T-helper 2 cell treated with Interferon-gamma antibody and Interleukin-4, amounts not matched to agents 100 ng/mL and 5 ng/mL, for 36 hours (primary cell): ENCODE measurements at regions not wholly inside any gene's neighbourhood (a gene's known extent, or its start where the extent isn't known, plus 50 kb on each side); places are given as distances from the start of the nearest gene placed in this dataset.
"Not testable (repeated sequence)": the region's sequence is repeated elsewhere in the genome, so short reads cannot be mapped to it uniquely, and the experiment has no call there.

Experiments
- intact Hi-C: fragments of 100-400 bp; cut with micrococcal nuclease; formaldehyde crosslinking; loops from one replicate; pipeline ENCODE4 v1.15.1; 2023

GRCh38 chr13:87331178-87331577 is 340.0 kb upstream of the SLITRK5 start:
- intact Hi-C loops = no loop called here

DNA sequence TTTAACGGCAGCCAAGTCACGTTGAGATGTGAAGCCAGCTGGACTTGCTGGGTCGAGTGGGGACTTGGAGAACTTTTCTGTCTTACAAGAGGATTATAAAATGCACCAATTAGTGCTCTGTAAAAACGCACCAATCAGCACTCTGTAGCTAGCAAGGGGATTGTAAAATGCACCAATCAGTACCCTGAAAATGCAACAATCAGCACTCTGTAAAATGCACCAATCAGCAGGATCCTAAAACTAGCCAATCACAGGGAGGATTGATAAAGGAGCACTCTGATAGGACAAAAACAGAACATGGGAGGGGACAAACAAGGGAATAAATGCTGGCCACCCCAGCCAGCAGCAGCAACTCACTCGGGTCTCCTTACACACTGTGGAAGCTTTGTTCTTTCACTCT is 337.6 kb upstream of the SLITRK5 start:
- intact Hi-C loops = no loop called here

DNA sequence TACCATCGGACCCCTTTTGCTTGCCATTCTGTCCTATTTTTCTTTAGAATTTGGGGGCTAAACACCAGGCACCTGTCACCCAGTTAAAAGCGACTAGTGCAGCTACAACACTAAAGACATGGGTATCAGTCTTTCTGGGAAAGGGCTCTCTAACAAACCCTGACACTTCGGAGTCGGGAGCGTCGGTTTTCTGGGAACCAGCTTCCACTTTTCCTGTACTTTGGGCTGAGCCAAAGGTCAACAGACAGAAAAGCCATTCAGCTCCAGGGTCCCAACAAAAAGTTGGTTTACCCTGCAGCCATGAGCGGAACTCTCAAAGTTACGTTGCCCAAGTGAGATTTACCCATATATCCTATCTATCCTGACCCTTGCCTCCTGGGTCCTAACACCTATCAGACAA is 337.0 kb upstream of the SLITRK5 start:
- intact Hi-C loops = no loop called here

- intact Hi-C loops = not testable (repeated sequence)
Observed at GRCh38 chr13:87336346-87336889, 334.8 kb upstream of the SLITRK5 start.

- intact Hi-C loops = no loop called here
Observed at GRCh38 chr13:87344176-87344575, 327.0 kb upstream of the SLITRK5 start.

GRCh38 chr13:87355451-87355850 is 315.7 kb upstream of the SLITRK5 start:
- intact Hi-C loops = no loop called here

GRCh38 chr13:87356314-87356713 is 314.9 kb upstream of the SLITRK5 start:
- intact Hi-C loops = no loop called here

- intact Hi-C loops = no loop called here
Observed at GRCh38 chr13:87358319-87358718, 312.9 kb upstream of the SLITRK5 start.

DNA sequence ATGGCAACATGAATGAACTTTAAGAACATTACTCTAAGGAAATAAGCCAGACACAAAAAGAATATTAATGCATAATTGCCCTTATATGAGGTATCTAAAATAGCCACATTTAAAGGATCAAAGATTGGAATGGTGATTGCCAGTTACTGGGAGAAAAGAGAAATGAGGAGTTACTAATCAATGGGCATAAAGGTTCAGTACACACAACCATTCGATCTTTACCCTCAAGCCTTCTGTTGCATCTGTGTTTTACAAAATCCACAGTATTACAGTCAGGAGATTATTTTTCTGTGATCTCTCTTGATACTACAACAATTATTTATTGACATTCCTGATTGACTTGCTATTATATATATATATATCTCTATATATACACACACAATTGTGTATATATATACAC is 310.0 kb upstream of the SLITRK5 start:
- intact Hi-C loops = no loop called here

DNA sequence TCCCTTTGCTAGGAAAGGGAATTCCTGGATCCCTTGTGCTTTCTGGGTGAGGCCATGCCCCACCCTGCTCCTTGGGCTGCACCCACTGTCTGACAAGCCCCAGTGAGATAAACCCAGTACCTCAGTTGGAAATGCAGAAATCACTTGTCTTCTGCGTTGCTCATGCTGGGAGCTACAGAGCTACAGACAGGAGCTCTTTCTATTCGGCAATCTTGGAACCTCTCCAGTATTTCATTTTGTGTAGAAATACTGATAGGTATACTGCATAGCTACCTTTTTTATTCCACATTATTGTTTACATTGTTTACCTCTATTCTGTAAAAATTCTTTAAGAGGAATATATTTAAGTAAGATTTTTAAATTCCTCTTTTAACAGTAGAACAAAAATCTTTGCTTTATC is 302.5 kb upstream of the SLITRK5 start:
- intact Hi-C loops = no loop called here

DNA sequence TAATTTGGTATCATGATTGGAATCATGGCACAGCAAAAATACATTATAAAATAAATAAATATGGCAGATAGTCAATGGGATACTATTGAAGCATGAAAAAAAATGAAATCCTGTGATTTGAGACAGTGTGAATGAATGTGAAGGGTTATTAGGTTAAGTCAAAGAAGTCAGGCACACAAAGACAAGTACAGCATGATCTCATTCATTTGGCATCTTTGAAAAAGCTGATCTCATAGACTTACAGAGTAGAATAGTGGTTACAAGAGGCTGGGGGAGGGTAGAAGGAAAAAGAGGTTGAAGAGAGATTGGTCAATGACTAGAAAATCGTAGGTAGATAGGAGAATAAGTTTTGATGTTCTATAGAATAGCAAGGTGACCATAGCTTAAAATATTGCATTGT is 295.1 kb upstream of the SLITRK5 start:
- intact Hi-C loops = loop anchor here (10.0 kb wide), 1 partner anchor 61 kb away; no protein-coding TSS in a partner anchor

DNA sequence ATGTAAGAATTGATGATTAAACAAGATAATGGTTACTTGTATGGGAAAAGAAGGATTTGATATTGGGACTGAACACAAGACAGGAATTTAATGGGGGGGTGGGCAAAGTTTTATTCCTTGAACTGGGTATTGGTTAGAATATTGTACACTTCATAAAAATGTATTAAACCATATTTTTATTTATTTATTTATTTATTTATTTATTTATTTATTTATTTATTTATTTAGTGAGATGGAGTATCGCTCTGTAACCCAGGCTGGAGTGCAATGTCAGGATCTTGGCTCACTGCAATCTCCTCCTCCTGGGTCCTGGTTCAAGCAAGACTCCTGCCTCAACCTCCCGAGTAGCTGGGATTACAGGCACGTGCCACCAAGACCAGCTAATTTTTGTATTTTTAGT is 287.1 kb upstream of the SLITRK5 start:
- intact Hi-C loops = no loop called here

DNA sequence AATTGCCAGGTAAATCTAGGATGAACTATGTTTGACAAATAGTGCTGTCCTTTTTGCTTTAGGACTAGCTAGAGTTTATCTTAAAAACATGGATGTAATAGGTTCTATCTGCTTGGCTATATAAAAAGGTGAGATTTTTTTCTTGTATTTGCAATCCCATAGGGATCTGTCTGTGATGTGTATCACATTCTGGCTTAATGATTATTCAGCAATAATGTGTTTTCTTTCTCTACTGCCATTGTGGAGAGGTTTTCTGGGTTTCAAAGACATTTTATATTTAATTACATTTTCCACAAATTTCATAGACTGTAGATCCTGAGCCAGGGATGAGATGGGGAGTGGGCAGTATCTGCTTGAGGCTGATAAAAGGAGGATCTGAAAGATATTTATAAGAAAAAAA is 277.8 kb upstream of the SLITRK5 start:
- intact Hi-C loops = no loop called here

GRCh38 chr13:87398047-87398446 is 273.1 kb upstream of the SLITRK5 start:
- intact Hi-C loops = no loop called here

GRCh38 chr13:87403748-87404432 is 267.3 kb upstream of the SLITRK5 start:
- intact Hi-C loops = no loop called here

DNA sequence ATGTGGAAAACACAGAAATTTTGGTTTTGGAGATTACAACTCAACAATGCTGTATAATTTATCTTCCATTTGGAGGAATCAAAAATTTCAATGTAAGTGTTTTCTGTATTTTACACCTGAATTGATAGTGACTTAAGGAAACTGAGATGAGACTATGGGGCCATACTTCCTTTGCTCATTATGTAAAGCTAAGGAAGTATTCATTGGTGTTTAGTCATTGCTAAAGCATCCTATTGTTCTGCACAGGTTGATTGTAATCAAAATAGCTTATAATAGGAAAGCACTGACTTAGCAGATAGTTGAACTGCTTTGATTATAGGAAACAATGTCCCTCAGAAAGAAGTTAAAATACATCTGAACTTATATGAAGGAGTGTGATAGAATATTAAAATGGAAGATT is 244.4 kb upstream of the SLITRK5 start:
- intact Hi-C loops = no loop called here

DNA sequence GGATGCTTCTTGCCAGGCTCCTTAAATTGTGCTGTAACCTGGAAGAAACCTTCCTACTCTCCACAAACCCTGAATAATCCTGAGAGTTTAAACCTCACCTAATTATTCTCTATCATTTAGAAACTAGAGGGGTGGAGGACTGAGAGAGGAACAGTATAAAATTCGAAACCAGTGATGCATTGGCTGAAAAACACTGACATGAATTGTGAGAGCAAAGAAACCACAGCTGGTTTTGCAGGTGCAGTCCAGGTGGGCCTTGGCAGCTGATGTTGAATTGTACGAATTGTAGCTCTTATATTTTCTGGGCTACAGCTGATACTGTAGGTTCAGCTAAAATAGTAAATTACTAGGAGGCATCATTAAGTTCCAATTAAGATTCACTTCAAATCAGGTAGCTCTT is 227.0 kb upstream of the SLITRK5 start:
- intact Hi-C loops = no loop called here

GRCh38 chr13:87452281-87452680 is 218.9 kb upstream of the SLITRK5 start:
- intact Hi-C loops = no loop called here

DNA sequence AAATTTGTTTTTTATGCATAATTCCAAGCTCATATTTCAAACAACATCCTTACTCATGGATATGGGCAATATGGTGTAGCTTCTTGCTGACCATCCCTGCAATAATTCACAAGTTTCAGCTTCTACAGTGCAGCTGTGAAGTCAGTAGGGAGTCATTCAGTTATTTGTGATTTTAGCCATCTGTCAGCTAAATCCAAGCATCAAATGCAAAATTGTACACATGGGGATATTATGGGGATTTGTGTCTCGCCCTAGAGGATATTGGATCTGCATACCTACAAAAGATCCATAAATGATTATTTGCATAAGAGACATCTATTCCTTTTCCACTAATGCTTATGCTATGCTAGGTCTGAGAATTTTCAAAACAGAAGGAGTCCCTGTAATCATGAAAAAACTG is 217.9 kb upstream of the SLITRK5 start:
- intact Hi-C loops = no loop called here

DNA sequence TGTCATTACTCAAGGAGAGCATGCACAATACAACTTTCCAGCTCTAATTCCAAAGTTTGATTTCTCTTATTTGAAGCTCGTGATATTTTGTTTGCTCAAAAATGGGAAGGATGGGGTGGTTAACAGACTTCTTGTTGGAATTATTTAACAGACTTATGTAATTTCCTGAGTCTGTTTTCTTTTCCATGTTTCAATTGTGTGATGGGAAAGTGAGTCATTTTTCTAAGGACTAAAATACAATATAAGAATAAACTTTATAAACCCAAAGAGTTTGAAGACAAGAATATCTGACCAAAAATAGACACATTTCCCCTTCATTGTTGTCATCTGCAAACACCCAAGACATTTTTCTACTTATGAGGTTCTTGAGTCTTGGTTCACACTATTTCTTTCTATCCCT is 211.8 kb upstream of the SLITRK5 start:
- intact Hi-C loops = no loop called here

GRCh38 chr13:87497426-87497825 is 173.7 kb upstream of the SLITRK5 start:
- intact Hi-C loops = no loop called here

GRCh38 chr13:87498681-87499080 is 172.5 kb upstream of the SLITRK5 start:
- intact Hi-C loops = no loop called here

DNA sequence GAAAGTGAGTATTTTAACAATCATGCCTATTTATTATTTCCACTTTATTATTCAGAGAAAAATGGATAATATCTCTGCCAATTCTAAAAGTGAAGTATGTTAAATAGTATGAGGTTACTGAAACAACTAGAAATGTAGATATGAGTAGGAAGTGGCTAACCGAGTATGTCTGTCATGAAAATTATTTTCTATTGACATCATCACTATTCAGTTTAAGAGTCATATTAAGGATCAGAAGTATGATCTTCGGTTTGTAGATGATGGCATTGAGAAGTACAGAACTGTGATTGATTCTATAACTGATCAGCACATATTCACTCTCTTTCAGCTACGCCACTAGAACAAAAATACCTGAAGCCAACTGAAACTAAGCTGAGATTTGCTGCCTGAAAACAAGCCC is 146.4 kb upstream of the SLITRK5 start:
- intact Hi-C loops = no loop called here

GRCh38 chr13:87533776-87534175 is 137.4 kb upstream of the SLITRK5 start:
- intact Hi-C loops = no loop called here
